HCT116 (cell line): ENCODE measurements at regions not wholly inside any gene's neighbourhood (a gene's known extent, or its start where the extent isn't known, plus 50 kb on each side); places are given as distances from the start of the nearest gene placed in this dataset.

Experiments
- CTCF ChIP-seq, 3 experiments: fragments of 200-600 bp in 1 of 3; sonication (generic) in 1 of 3; IDR thresholded peaks in 2 of 3; conservative IDR thresholded peaks in 1 of 3; 2 replicates each; pipeline ENCODE4 v1.5.1; 2012 to 2017; ENCODE audit warnings: low read depth in 2 of 3, low read length in 2 of 3, antibody characterized with exemption in 1 of 3, borderline replicate concordance in 1 of 3, control low read depth in 1 of 3, mild to moderate bottlenecking in 1 of 3, mixed read lengths in 1 of 3, mixed run types in 1 of 3, moderate library complexity in 1 of 3; ENCODE audit not compliant: insufficient read depth in 1 of 3
- EZH2 ChIP-seq: fragments of 200-600 bp; sonication (generic); IDR thresholded peaks from 2 replicates; pipeline ENCODE4 v1.6.1; 2017; ENCODE audit warnings: antibody characterized with exemption, mixed run types
- POLR2AphosphoS5 ChIP-seq: IDR thresholded peaks from 2 replicates; pipeline ENCODE4 v1.6.1; 2011; ENCODE audit warnings: mild to moderate bottlenecking, low read depth, low read length, moderate library complexity
- REST ChIP-seq: IDR thresholded peaks from 2 replicates; pipeline ENCODE4 v1.6.1; 2012; ENCODE audit warnings: low read depth
- TCF7L2 ChIP-seq: IDR thresholded peaks from 2 replicates; pipeline ENCODE4 v1.7.0; 2011; ENCODE audit warnings: borderline replicate concordance, inconsistent platforms; ENCODE audit not compliant: insufficient read depth, insufficient read length; ENCODE audit errors: extremely low read depth

- no peak for TF ChIP-seq POLR2AphosphoS5
- no peak for TF ChIP-seq TCF7L2
- TF ChIP-seq REST: no peak
- TF ChIP-seq CTCF (IDR thresholded peaks at IDR 0.05 in 2 of 3, conservative IDR thresholded peaks at IDR 0.05 in 1 of 3; ENCODE audit: borderline replicate concordance in 1 of 3, insufficient read depth in 1 of 3, low read depth in 2 of 3, low read length in 2 of 3): no peak
- TF ChIP-seq EZH2: no peak
Measured at GRCh38 chr7:118777308-118777707, 552.8 kb downstream of the ANKRD7 start.
